GM06990 (cell line): ENCODE measurements at regions not wholly inside any gene's neighbourhood (a gene's known extent, or its start where the extent isn't known, plus 50 kb on each side); places are given as distances from the start of the nearest gene placed in this dataset.
A peak's percentile ranks its signal among the peaks of the same experiment; 100 is the strongest.
"Not testable (repeated sequence)": the region's sequence is repeated elsewhere in the genome, so short reads cannot be mapped to it uniquely, and the experiment has no call there.

Experiments
- DNase-seq: peaks from one replicate; pipeline ENCODE4 v3.0.0-alpha.2; 2011; ENCODE audit not compliant: insufficient read length; ENCODE audit errors: extremely low read depth
- H3K27me3 ChIP-seq: replicated peaks from 2 replicates; pipeline ENCODE4 v1.6.0; 2011; ENCODE audit warnings: low read length; ENCODE audit not compliant: control insufficient read depth, insufficient read depth
- H3K36me3 ChIP-seq: 2 replicates; pipeline ENCODE4 v1.5.1; 2011; ENCODE audit warnings: low read length; ENCODE audit not compliant: control insufficient read depth, insufficient read depth
- H3K4me3 ChIP-seq: replicated peaks from 2 replicates; pipeline ENCODE4 v1.5.1; 2011; ENCODE audit warnings: low read depth, mild to moderate bottlenecking, control low read depth, low read length
- TF ChIP-seq, protein P1 (sequence below): IDR thresholded peaks from 2 replicates; pipeline ENCODE4 v1.5.1; 2011; ENCODE audit warnings: low read length, control low read depth, mild to moderate bottlenecking, inconsistent platforms; ENCODE audit not compliant: insufficient read depth, poor library complexity, severe bottlenecking

GRCh38 chr6:16883414-16883813 is 122.2 kb upstream of the ATXN1 start:
- Histone ChIP-seq H3K36me3 (no peaks in the 10 kb centered on the region), H3K4me3 (no peak overlapping the region), H3K27me3 (no peaks in the 10 kb centered on the region)
- TF ChIP-seq, protein P1, sequence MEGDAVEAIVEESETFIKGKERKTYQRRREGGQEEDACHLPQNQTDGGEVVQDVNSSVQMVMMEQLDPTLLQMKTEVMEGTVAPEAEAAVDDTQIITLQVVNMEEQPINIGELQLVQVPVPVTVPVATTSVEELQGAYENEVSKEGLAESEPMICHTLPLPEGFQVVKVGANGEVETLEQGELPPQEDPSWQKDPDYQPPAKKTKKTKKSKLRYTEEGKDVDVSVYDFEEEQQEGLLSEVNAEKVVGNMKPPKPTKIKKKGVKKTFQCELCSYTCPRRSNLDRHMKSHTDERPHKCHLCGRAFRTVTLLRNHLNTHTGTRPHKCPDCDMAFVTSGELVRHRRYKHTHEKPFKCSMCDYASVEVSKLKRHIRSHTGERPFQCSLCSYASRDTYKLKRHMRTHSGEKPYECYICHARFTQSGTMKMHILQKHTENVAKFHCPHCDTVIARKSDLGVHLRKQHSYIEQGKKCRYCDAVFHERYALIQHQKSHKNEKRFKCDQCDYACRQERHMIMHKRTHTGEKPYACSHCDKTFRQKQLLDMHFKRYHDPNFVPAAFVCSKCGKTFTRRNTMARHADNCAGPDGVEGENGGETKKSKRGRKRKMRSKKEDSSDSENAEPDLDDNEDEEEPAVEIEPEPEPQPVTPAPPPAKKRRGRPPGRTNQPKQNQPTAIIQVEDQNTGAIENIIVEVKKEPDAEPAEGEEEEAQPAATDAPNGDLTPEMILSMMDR: no peak
- no peak for DNase-seq

DNA sequence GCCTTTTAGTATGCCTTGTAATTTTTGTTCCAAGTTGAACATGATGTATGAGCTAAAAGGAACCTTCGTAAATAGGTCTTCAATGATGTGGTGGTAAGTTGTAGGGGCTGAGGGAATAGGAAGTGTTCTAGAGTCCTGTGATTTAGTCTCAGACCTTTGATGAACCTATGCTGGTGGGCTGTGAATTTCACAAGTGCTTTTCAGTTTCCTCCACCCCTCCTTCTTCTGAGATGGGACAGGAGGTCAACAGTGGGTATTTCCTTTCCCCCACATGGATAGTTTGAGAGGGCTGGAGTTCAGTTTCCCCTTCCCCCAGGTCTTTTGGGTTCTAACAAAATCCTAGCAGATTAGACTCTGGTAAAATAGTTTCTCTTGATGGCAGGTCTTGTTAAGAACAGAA is 121.0 kb upstream of the ATXN1 start:
- no peak for DNase-seq
- no peaks in the 10 kb centered on the region for H3K36me3 ChIP-seq
- no peaks in the 10 kb centered on the region for H3K27me3 ChIP-seq
- TF ChIP-seq, protein P1: no peak
- H3K4me3 ChIP-seq: no peak overlapping the region

DNA sequence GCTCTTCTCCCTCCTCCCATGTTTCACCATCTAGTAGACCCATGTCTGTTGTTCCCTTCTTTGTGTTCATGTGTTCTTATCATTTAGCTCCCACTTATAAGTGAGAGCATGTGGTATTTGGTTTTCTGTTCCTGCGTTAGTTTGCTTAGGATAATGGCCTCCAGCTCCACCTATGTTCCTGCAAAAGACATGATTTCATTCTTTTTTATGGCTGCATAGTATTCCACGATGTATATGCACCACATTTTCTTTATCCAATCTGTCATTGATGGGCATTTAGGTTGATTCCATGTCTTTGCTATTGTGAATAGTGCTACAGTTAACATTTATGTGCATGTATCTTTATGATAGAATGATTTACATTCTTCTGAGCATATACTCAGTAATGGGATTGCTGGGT is 115.6 kb upstream of the ATXN1 start:
- not testable (repeated sequence) for DNase-seq, H3K4me3 ChIP-seq, H3K36me3 ChIP-seq, H3K27me3 ChIP-seq

DNA sequence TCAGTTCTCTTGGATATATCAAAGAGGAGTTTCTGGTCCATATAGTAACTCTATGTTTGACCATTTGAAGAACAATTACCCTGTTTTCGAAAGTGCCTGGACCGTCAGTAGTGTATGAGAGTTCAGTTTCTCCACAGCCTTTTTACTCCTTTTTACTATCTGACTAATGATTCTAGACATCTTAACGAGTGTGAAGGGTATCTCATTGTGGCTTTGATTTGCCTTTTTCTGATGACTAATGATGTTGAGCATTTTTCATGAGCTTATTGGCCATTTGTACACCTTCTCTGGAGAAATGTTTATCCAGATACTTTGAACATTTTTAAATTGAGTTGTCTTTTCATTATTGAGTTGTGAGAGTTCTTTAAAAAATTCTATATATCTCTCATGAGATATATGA is 114.9 kb upstream of the ATXN1 start:
- H3K36me3 ChIP-seq: no peaks in the 10 kb centered on the region
- no peaks in the 10 kb centered on the region; the same call in 1 of the 2 replicates for H3K27me3 ChIP-seq
- H3K4me3 ChIP-seq: no peak overlapping the region
- DNase-seq: no peak
- TF ChIP-seq, protein P1: no peak

- no peaks in the 10 kb centered on the region for H3K36me3 ChIP-seq
- no peak for DNase-seq
- no peaks in the 10 kb centered on the region; the same call in 1 of the 2 replicates for H3K27me3 ChIP-seq
- TF ChIP-seq, protein P1: no peak
- no peak overlapping the region for H3K4me3 ChIP-seq
Measured at GRCh38 chr6:16873698-16874097, 112.4 kb upstream of the ATXN1 start.

GRCh38 chr6:16872543-16873235 is 111.4 kb upstream of the ATXN1 start:
- no peaks in the 10 kb centered on the region; the same call in 1 of the 2 replicates for H3K27me3 ChIP-seq
- H3K4me3 ChIP-seq: no peak overlapping the region
- TF ChIP-seq, protein P1: peak; percentile 26
- H3K36me3 ChIP-seq: no peaks in the 10 kb centered on the region
- no peak for DNase-seq
